ENCODE measurements at regions not wholly inside any gene's neighbourhood (a gene's known extent, or its start where the extent isn't known, plus 50 kb on each side); places are given as distances from the start of the nearest gene placed in this dataset.

DNA sequence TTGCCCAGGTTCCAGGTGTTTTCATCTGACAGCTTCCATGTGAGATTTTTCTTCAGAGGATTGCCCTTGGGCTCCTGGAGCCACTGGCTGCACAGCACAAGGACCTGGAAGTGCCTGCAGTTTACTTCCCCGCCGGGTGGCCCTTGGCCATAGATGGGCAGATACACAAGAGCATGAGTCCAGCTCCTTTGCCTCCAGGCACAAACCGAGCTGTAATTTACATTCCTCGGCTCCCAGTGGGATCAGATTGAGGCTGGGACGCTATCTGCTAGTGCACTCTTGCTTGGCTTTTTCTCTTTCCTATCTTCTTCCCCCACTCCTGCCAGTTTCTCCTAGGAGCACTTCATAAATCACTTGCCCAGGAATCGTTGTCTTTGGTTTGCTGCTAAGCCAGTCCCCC is 85.4 kb upstream of the RALY start:
- TF ChIP-seq, protein P1, sequence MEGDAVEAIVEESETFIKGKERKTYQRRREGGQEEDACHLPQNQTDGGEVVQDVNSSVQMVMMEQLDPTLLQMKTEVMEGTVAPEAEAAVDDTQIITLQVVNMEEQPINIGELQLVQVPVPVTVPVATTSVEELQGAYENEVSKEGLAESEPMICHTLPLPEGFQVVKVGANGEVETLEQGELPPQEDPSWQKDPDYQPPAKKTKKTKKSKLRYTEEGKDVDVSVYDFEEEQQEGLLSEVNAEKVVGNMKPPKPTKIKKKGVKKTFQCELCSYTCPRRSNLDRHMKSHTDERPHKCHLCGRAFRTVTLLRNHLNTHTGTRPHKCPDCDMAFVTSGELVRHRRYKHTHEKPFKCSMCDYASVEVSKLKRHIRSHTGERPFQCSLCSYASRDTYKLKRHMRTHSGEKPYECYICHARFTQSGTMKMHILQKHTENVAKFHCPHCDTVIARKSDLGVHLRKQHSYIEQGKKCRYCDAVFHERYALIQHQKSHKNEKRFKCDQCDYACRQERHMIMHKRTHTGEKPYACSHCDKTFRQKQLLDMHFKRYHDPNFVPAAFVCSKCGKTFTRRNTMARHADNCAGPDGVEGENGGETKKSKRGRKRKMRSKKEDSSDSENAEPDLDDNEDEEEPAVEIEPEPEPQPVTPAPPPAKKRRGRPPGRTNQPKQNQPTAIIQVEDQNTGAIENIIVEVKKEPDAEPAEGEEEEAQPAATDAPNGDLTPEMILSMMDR (IDR thresholded peaks at IDR 0.05; ENCODE audit: low read depth, low read length): no peak
- H3K27ac ChIP-seq: no peak overlapping the region
- H3K4me3 ChIP-seq (ENCODE audit: low read depth, low read length): no peak overlapping the region
- peaks cover 5% of the 10 kb centered on the region for H3K9me3 ChIP-seq (ENCODE audit: severe bottlenecking)
- H3K36me3 ChIP-seq: no peaks in the 10 kb centered on the region
- no peaks in the 10 kb centered on the region for H3K27me3 ChIP-seq (ENCODE audit: insufficient read depth, low read depth, severe bottlenecking)
- no peak for DNase-seq

DNA sequence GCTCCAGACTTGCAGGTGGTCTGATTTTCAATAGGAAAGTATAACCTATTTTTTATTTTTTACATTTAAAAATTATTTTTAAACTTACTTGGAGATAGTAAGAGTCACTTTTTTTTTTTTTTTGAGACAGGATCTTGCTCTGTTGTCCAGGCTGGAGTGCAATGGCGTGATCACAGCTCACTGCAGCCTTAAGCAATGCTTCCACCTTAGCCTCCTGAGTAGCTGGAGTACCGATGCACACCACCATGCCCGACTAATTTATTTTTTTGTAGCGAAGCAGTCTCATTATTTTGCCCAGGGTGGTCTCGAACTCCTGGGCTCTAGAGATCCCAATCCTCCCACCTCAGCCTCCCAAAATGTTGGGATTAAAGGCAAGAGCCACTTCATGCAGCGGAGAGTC is 84.8 kb upstream of the RALY start:
- H3K4me3 ChIP-seq (ENCODE audit: low read depth, low read length): no peak overlapping the region
- H3K27me3 ChIP-seq (ENCODE audit: insufficient read depth, low read depth, severe bottlenecking): no peaks in the 10 kb centered on the region
- TF ChIP-seq, protein P1 (IDR thresholded peaks at IDR 0.05; ENCODE audit: low read depth, low read length): no peak
- no peak for DNase-seq
- H3K36me3 ChIP-seq: no peaks in the 10 kb centered on the region
- H3K27ac ChIP-seq: no peak overlapping the region
- H3K9me3 ChIP-seq (ENCODE audit: severe bottlenecking): peaks cover 5% of the 10 kb centered on the region

DNA sequence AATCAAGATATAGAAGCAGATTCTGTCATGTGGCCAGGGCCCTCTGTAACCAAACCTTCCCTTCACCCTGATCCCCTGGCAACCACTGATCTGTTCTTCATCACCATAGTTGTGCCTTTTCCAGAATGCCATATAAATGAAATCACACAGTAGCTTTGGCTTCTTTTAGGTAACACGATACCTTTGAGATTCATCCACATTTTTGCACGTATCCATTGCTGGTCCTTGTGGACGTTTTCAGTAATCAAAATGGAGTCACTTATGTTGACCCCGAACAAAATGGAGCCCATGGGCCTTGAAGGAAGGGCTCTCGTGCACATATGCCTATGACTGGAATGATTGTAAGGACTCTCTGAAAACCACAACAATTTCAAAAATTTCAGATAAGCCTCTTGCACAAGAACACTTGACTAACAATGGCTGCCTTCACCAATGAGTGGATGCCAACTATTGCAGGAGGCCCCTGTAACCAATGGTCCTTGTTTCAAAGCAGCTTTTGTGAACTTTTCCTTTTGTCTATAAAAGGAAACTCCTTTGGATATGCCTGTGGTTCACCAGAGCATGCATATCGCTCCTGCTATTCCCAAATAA is 84.3 kb upstream of the RALY start:
- Histone ChIP-seq H3K27me3 (ENCODE audit: insufficient read depth, low read depth, severe bottlenecking) (no peaks in the 10 kb centered on the region), H3K9me3 (ENCODE audit: severe bottlenecking) (peaks cover 5% of the 10 kb centered on the region), H3K4me3 (ENCODE audit: low read depth, low read length) (no peak overlapping the region), H3K27ac (no peak overlapping the region), H3K36me3 (no peaks in the 10 kb centered on the region)
- TF ChIP-seq, protein P1 (IDR thresholded peaks at IDR 0.05; ENCODE audit: low read depth, low read length): no peak
- no peak for DNase-seq

DNA sequence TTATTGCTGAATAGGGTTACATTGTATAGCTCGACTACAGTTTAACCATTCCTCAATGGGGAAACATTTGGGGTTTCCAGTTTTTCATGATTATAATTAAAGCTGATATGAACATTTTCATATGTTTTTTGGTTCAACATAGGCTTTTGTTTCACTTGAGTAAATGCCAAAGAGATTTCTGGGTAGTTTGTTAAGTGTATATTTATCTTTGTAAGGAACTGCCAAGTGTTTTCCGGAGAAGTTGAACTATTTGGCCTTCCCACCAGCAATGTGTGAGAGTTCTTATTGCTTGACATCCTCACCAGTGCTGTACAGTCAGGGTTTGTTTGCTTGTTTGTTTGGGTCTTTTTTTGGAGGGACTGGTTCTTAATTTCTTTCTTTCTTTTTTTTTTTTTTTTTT is 83.7 kb upstream of the RALY start:
- Histone ChIP-seq H3K27me3 (ENCODE audit: insufficient read depth, low read depth, severe bottlenecking) (no peaks in the 10 kb centered on the region), H3K9me3 (ENCODE audit: severe bottlenecking) (peaks cover 5% of the 10 kb centered on the region), H3K4me3 (ENCODE audit: low read depth, low read length) (no peak overlapping the region), H3K36me3 (no peaks in the 10 kb centered on the region), H3K27ac (no peak overlapping the region)
- TF ChIP-seq, protein P1 (IDR thresholded peaks at IDR 0.05; ENCODE audit: low read depth, low read length): no peak
- no peak for DNase-seq

DNA sequence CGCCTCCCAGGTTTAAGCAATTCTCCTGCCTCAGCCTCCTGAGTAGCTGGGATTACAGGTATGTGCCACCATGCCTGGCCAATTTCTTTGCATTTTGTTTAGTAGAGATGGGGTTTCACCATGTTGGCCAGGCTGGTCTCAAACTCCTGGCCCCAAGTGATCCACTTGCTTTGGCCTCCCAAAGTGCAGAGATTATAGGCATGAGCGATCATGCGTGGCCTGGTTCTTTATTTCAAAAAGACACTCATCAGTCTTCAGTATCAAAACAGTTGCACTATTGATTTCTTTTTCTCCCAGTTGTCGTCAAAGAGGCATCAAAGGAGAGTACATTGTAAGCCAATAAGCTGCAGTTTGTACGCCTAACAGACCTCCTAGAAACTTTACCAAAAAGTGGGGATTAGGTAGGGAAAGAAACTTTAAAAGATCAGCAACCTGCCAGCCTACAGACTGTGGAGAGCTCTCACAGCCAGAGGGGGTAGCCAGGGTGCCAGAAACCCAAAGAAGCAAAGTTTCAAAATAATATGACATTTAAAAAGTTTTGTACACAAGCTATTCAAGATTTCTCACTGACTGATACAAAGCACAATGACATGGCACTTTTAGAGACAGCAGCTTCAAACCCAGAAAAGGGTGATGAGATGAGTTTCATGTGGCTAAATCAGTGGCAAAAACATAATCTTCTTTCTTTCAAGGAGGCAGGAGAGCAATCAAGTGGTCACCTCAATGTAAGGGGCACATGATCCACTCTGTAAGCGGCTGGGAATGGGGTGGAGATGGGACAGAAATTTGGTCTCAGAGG is 83.0 kb upstream of the RALY start:
- Histone ChIP-seq H3K4me3 (ENCODE audit: low read depth, low read length) (no peak overlapping the region), H3K27me3 (ENCODE audit: insufficient read depth, low read depth, severe bottlenecking) (no peaks in the 10 kb centered on the region), H3K27ac (no peak overlapping the region), H3K36me3 (no peaks in the 10 kb centered on the region), H3K9me3 (ENCODE audit: severe bottlenecking) (peaks cover 5% of the 10 kb centered on the region)
- peak; percentile 69 for DNase-seq
- TF ChIP-seq, protein P1 (IDR thresholded peaks at IDR 0.05; ENCODE audit: low read depth, low read length): no peak

Data from WERI-Rb-1 (cell line).